ENCODE measurements at regions not wholly inside any gene's neighbourhood (a gene's known extent, or its start where the extent isn't known, plus 50 kb on each side); places are given as distances from the start of the nearest gene placed in this dataset.

DNA sequence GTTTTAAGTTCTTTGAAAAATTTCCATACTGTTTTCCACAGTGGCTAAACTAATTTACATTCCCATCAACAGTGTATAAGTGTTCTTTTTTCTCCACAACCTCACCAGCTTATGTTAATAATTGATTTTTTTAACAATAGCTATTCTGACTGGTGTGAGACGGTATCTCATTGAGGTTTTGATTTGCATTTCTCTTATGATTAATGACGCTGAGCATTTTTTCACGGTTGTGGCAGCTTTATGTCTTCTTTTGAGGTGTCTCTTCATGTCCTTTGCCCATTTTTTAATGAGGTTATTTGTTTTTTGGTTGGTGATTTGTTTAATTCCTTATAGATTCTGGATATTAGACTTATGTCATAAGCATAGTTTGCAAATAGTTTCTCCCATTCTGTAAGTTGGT lies 997.9 kb downstream of the SUCLG1 start:
- TF ChIP-seq, protein P1, sequence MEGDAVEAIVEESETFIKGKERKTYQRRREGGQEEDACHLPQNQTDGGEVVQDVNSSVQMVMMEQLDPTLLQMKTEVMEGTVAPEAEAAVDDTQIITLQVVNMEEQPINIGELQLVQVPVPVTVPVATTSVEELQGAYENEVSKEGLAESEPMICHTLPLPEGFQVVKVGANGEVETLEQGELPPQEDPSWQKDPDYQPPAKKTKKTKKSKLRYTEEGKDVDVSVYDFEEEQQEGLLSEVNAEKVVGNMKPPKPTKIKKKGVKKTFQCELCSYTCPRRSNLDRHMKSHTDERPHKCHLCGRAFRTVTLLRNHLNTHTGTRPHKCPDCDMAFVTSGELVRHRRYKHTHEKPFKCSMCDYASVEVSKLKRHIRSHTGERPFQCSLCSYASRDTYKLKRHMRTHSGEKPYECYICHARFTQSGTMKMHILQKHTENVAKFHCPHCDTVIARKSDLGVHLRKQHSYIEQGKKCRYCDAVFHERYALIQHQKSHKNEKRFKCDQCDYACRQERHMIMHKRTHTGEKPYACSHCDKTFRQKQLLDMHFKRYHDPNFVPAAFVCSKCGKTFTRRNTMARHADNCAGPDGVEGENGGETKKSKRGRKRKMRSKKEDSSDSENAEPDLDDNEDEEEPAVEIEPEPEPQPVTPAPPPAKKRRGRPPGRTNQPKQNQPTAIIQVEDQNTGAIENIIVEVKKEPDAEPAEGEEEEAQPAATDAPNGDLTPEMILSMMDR (IDR thresholded peaks at IDR 0.05; ENCODE audit: low read length): no peak
- TF ChIP-seq EZH2phosphoT487 (IDR thresholded peaks at IDR 0.05; ENCODE audit: low read length) (no peak), EZH2 (optimal IDR thresholded peaks at IDR 0.05; ENCODE audit: low read depth, low read length) (no peak)
- DNase-seq: no peak
- H3K4me1 ChIP-seq (ENCODE audit: low read length): no peaks in the 10 kb centered on the region

DNA sequence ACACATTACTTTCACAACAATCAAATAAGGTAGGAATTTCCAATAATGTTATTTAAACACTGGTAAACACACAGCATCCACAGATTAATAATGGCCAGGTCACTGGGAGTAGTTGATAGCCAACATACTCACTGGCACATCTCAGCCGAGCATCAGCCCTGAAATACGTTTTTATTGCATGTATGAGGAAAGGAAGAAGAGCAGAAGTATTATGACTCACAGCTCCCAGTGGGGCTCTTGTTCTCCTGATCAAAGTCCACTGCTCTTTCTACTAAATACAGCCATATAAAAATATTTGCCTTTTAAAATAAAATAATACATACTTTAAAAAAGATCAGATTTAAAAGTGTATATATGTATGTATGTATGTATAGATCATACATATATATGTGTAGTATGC lies 999.6 kb downstream of the SUCLG1 start:
- no peak overlapping the region for H2AFZ ChIP-seq (ENCODE audit: low read length)
- no peak overlapping the region for H3K27ac ChIP-seq (ENCODE audit: low read length)
- no peaks in the 10 kb centered on the region for H3K79me2 ChIP-seq (ENCODE audit: low read length)
- no peaks in the 10 kb centered on the region for H3K27me3 ChIP-seq (replicated peaks; ENCODE audit: insufficient read depth, low read length)
- H3K9ac ChIP-seq (ENCODE audit: low read length): no peak overlapping the region
- DNase-seq: no peak
- no peak overlapping the region for H3K4me3 ChIP-seq (ENCODE audit: low read length)
- H3K4me1 ChIP-seq (ENCODE audit: low read length): no peaks in the 10 kb centered on the region
- no peaks in the 10 kb centered on the region for H3K9me2 ChIP-seq (replicated peaks; ENCODE audit: insufficient read depth, low read length)
- no peak for TF ChIP-seq EZH2 (optimal IDR thresholded peaks at IDR 0.05; ENCODE audit: low read depth, low read length)
- H3K9me3 ChIP-seq (replicated peaks; ENCODE audit: insufficient read depth, low read length): no peaks in the 10 kb centered on the region
- no peaks in the 10 kb centered on the region for H3K36me3 ChIP-seq (replicated peaks; ENCODE audit: insufficient read depth, low read length)
- H3K4me2 ChIP-seq (ENCODE audit: low read depth, low read length): no peak overlapping the region
- H4K20me1 ChIP-seq (ENCODE audit: insufficient read depth, low read length): no peaks in the 10 kb centered on the region
- no peaks in the 10 kb centered on the region for H3F3A ChIP-seq (ENCODE audit: insufficient read depth, low read length)

More for the DNA sequence above, 997.9 kb downstream of the SUCLG1 start:
- no peak overlapping the region for H3K4me3 ChIP-seq (ENCODE audit: low read length)
- no peaks in the 10 kb centered on the region for H3K36me3 ChIP-seq (replicated peaks; ENCODE audit: insufficient read depth, low read length)
- H2AFZ ChIP-seq (ENCODE audit: low read length): no peak overlapping the region
- no peaks in the 10 kb centered on the region for H3K9me3 ChIP-seq (replicated peaks; ENCODE audit: insufficient read depth, low read length)
- no peak overlapping the region for H3K4me2 ChIP-seq (ENCODE audit: low read depth, low read length)
- H4K20me1 ChIP-seq (ENCODE audit: insufficient read depth, low read length): no peaks in the 10 kb centered on the region
- no peaks in the 10 kb centered on the region for H3K9me2 ChIP-seq (replicated peaks; ENCODE audit: insufficient read depth, low read length)
- no peaks in the 10 kb centered on the region for H3F3A ChIP-seq (ENCODE audit: insufficient read depth, low read length)
- H3K27me3 ChIP-seq (replicated peaks; ENCODE audit: insufficient read depth, low read length): no peaks in the 10 kb centered on the region
- H3K9ac ChIP-seq (ENCODE audit: low read length): no peak overlapping the region
- H3K79me2 ChIP-seq (ENCODE audit: low read length): no peaks in the 10 kb centered on the region
- H3K27ac ChIP-seq (ENCODE audit: low read length): no peak overlapping the region

DNA sequence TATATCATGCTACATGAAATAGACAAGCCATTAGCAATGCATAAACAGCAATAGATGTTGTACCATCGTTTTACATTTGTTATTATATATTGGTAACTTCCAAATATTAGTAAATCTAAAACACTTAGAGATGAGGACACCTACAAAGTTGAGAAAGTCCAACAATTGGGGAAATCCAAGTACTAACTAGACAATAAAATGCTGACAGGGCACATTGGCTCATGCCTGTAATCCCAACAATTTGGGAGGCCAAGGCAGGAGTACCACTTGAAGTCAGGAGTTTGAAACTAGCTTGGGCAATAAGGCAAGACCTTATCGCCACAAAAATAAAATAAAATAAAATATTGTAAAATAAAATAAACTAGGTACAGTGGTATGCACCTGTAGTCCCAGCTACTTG lies 1023.1 kb downstream of the SUCLG1 start:
- TF ChIP-seq EZH2 (optimal IDR thresholded peaks at IDR 0.05; ENCODE audit: low read depth, low read length) (no peak), EZH2phosphoT487 (IDR thresholded peaks at IDR 0.05; ENCODE audit: low read length) (no peak)
- TF ChIP-seq, protein P1 (IDR thresholded peaks at IDR 0.05; ENCODE audit: low read length): no peak
- H3F3A ChIP-seq (ENCODE audit: insufficient read depth, low read length): no peaks in the 10 kb centered on the region
- no peaks in the 10 kb centered on the region for H4K20me1 ChIP-seq (ENCODE audit: insufficient read depth, low read length)
- no peaks in the 10 kb centered on the region for H3K36me3 ChIP-seq (replicated peaks; ENCODE audit: insufficient read depth, low read length)
- H3K9ac ChIP-seq (ENCODE audit: low read length): no peak overlapping the region
- H3K4me1 ChIP-seq (ENCODE audit: low read length): peaks cover 13% of the 10 kb centered on the region; the same call in 1 of the 2 replicates
- H3K4me2 ChIP-seq (ENCODE audit: low read depth, low read length): no peak overlapping the region
- H3K9me2 ChIP-seq (replicated peaks; ENCODE audit: insufficient read depth, low read length): no peaks in the 10 kb centered on the region
- no peaks in the 10 kb centered on the region for H3K27me3 ChIP-seq (replicated peaks; ENCODE audit: insufficient read depth, low read length)
- H2AFZ ChIP-seq (ENCODE audit: low read length): no peak overlapping the region
- no peak overlapping the region for H3K4me3 ChIP-seq (ENCODE audit: low read length)
- H3K9me3 ChIP-seq (replicated peaks; ENCODE audit: insufficient read depth, low read length): no peaks in the 10 kb centered on the region
- H3K27ac ChIP-seq (ENCODE audit: low read length): no peak overlapping the region
- H3K79me2 ChIP-seq (ENCODE audit: low read length): no peaks in the 10 kb centered on the region
- DNase-seq: no peak

DNA sequence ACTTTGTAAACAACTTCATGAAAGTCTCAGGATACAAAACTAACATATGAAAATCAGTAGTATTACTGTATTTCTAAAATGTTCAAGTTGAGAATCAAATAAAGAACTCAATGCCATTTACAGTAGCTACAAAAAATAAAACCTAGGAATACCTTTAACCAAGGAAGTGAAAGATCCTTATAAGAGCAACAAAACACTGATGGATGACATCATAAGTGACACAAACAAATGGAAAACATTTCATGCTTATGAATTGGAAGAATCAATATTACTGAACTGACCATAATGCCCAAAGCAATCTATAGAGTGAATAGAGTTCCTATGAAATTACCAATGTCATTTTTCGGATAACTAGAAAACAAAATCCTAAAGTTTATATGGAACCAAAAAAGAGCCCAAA lies 1038.1 kb downstream of the SUCLG1 start:
- Histone ChIP-seq H3K27me3 (replicated peaks; ENCODE audit: insufficient read depth, low read length) (no peaks in the 10 kb centered on the region), H3K4me3 (ENCODE audit: low read length) (no peak overlapping the region), H4K20me1 (ENCODE audit: insufficient read depth, low read length) (no peaks in the 10 kb centered on the region), H3K79me2 (ENCODE audit: low read length) (no peaks in the 10 kb centered on the region), H3F3A (ENCODE audit: insufficient read depth, low read length) (no peaks in the 10 kb centered on the region), H3K9ac (ENCODE audit: low read length) (no peak overlapping the region), H3K27ac (ENCODE audit: low read length) (no peak overlapping the region), H3K4me1 (ENCODE audit: low read length) (no peaks in the 10 kb centered on the region), H3K9me3 (replicated peaks; ENCODE audit: insufficient read depth, low read length) (no peaks in the 10 kb centered on the region), H2AFZ (ENCODE audit: low read length) (no peak overlapping the region), H3K4me2 (ENCODE audit: low read depth, low read length) (no peak overlapping the region), H3K9me2 (replicated peaks; ENCODE audit: insufficient read depth, low read length) (no peaks in the 10 kb centered on the region), H3K36me3 (replicated peaks; ENCODE audit: insufficient read depth, low read length) (no peaks in the 10 kb centered on the region)
- no peak for DNase-seq
- TF ChIP-seq, protein P1 (IDR thresholded peaks at IDR 0.05; ENCODE audit: low read length): no peak
- TF ChIP-seq EZH2 (optimal IDR thresholded peaks at IDR 0.05; ENCODE audit: low read depth, low read length): no peak
- no peak for TF ChIP-seq EZH2phosphoT487 (IDR thresholded peaks at IDR 0.05; ENCODE audit: low read length)
